Activated CD4-positive, alpha-beta memory T cell treated with anti-CD3 and anti-CD28 coated beads for 36 hours (primary cell): ENCODE measurements at regions not wholly inside any gene's neighbourhood (a gene's known extent, or its start where the extent isn't known, plus 50 kb on each side); places are given as distances from the start of the nearest gene placed in this dataset.

ENCODE experiments used
- CTCF ChIA-PET: fragments of 350-600 bp; sonication (Branson Sonifier 250); formaldehyde crosslinking; loops from one replicate; lab custom pipeline; 2021; ENCODE audit warnings: antibody characterized with exemption, inconsistent platforms; lab: Charles Lee
- POLR2A ChIA-PET: fragments of 350-600 bp; sonication (Branson Sonifier 250); formaldehyde crosslinking; loops from one replicate; lab custom pipeline; 2021; ENCODE audit warnings: antibody characterized with exemption; lab: Charles Lee
- DNase-seq: peaks from one replicate; pipeline ENCODE4 v3.0.0-alpha.2; 2020
- H3K27ac Mint-ChIP-seq: one replicate; pipeline ENCODE4 v1.8.0; 2021; ENCODE audit warnings: mixed read lengths
- H3K27me3 Mint-ChIP-seq: one replicate; pipeline ENCODE4 v1.8.0; 2021; ENCODE audit warnings: mixed read lengths
- H3K36me3 Mint-ChIP-seq: one replicate; pipeline ENCODE4 v1.8.0; 2021; ENCODE audit warnings: mixed read lengths
- H3K4me1 Mint-ChIP-seq: one replicate; pipeline ENCODE4 v1.8.0; 2021; ENCODE audit warnings: low read depth, mixed read lengths
- H3K4me3 Mint-ChIP-seq: one replicate; pipeline ENCODE4 v1.8.0; 2021; ENCODE audit warnings: mild to moderate bottlenecking, mixed read lengths
- H3K9me3 Mint-ChIP-seq: one replicate; pipeline ENCODE4 v1.8.0; 2021; ENCODE audit warnings: mixed read lengths
- intact Hi-C: fragments of 100-400 bp; cut with micrococcal nuclease; formaldehyde crosslinking; loops from one replicate; pipeline ENCODE4 v1.15.1; 2023

DNA sequence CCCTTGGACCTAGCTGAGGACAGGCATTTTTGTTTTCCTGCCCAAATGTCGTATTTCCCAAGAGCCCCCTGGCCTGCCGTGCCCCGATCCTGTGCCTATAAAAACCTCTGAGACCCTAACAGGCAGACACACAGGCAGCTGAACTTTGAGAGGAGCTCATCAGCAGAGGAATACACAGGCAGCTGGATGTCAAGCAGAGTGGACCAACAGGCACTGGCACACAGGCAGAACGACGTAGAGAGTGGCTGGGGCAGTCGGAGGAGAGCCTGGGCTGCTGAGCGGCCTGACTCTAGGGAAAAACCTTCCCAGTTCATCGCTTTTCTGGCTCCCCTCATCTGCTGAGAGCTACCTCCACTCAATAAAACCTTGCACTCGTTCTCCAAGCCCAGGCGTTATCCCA lies 896.1 kb downstream of the PCDH18 start:
- H3K4me3 Mint-ChIP-seq = no peak overlapping the region
- no peaks in the 10 kb centered on the region for H3K27me3 Mint-ChIP-seq
- no peaks in the 10 kb centered on the region for H3K36me3 Mint-ChIP-seq
- no peak overlapping the region for H3K27ac Mint-ChIP-seq
- intact Hi-C loops = no loop called here
- ChIA-PET POLR2A (no interaction called here), CTCF (no interaction called here)
- no peaks in the 10 kb centered on the region for H3K4me1 Mint-ChIP-seq
- H3K9me3 Mint-ChIP-seq = peaks cover 2% of the 10 kb centered on the region
- DNase-seq = no peak

- POLR2A ChIA-PET = no interaction called here
- Mint-ChIP-seq H3K27ac (no peak overlapping the region), H3K4me1 (no peaks in the 10 kb centered on the region), H3K36me3 (no peaks in the 10 kb centered on the region), H3K9me3 (peaks cover 2% of the 10 kb centered on the region), H3K27me3 (no peaks in the 10 kb centered on the region), H3K4me3 (no peak overlapping the region)
- intact Hi-C loops = no loop called here
- CTCF ChIA-PET = no interaction called here
- DNase-seq = no peak
Observed at GRCh38 chr4:136634121-136634520, 898.2 kb downstream of the PCDH18 start.

DNA sequence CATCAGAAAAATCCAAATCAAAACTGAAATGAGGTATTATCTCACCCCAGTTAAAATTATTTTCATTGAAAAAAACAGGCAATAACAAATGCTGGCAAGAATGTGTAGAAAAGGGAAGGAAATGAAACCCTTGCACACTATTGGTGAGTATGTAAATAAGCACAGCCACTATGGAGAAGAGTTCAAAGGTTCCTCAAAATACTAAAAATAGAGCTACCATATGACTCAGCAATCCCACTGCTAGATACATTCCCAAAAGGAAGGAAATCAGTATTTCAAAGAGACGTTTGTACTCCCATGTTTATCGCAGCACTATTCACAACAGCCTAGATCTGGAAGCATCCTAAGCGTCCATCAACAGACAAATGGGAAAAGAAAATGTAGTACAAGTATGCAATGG lies 932.4 kb downstream of the PCDH18 start:
- DNase-seq = no peak
- Mint-ChIP-seq H3K27me3 (no peaks in the 10 kb centered on the region), H3K27ac (no peak overlapping the region), H3K4me1 (no peaks in the 10 kb centered on the region), H3K4me3 (no peak overlapping the region), H3K36me3 (no peaks in the 10 kb centered on the region), H3K9me3 (peaks cover 12% of the 10 kb centered on the region)
- intact Hi-C loops = no loop called here
- ChIA-PET CTCF (no interaction called here), POLR2A (no interaction called here)

- H3K4me3 Mint-ChIP-seq = no peak overlapping the region
- H3K9me3 Mint-ChIP-seq = peaks cover 16% of the 10 kb centered on the region
- no peaks in the 10 kb centered on the region for H3K4me1 Mint-ChIP-seq
- ChIA-PET CTCF (no interaction called here), POLR2A (no interaction called here)
- no peaks in the 10 kb centered on the region for H3K27me3 Mint-ChIP-seq
- intact Hi-C loops = no loop called here
- no peak for DNase-seq
- no peak overlapping the region for H3K27ac Mint-ChIP-seq
- no peaks in the 10 kb centered on the region for H3K36me3 Mint-ChIP-seq
Observed at GRCh38 chr4:136590440-136590839, 941.9 kb downstream of the PCDH18 start.

- CTCF ChIA-PET = no interaction called here
- no peaks in the 10 kb centered on the region for H3K27me3 Mint-ChIP-seq
- no peak overlapping the region for H3K4me3 Mint-ChIP-seq
- no peak overlapping the region for H3K27ac Mint-ChIP-seq
- intact Hi-C loops = no loop called here
- H3K9me3 Mint-ChIP-seq = peaks cover 4% of the 10 kb centered on the region
- no peaks in the 10 kb centered on the region for H3K36me3 Mint-ChIP-seq
- DNase-seq = no peak
- no peaks in the 10 kb centered on the region for H3K4me1 Mint-ChIP-seq
- POLR2A ChIA-PET = no interaction called here
Observed at GRCh38 chr4:136583567-136583966, 948.7 kb downstream of the PCDH18 start.

DNA sequence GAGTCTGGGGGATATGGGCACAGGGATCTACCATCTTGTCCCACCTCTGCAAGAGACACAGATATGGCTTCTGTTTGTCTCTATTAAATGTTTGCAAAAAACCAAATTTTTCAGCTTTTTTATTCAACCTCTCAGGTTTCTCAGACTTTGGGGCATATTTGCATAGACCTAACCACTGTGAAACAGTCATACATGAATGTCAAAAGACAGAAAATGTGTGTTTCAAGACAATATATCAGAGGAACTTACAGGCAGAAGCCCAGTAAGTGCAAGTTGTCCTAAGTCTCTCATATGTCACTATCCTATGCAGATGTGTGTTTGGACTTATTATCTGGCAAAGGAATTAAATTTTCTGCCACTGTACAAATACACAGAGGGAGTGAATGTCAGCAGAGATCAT lies 951.2 kb downstream of the PCDH18 start:
- no peak overlapping the region for H3K27ac Mint-ChIP-seq
- no peaks in the 10 kb centered on the region for H3K4me1 Mint-ChIP-seq
- intact Hi-C loops = no loop called here

GRCh38 chr4:136575146-136575545 lies 957.1 kb downstream of the PCDH18 start:
- no peak overlapping the region for H3K27ac Mint-ChIP-seq
- H3K4me1 Mint-ChIP-seq = no peaks in the 10 kb centered on the region
- H3K27me3 Mint-ChIP-seq = no peaks in the 10 kb centered on the region
- ChIA-PET POLR2A (no interaction called here), CTCF (no interaction called here)
- intact Hi-C loops = no loop called here
- no peaks in the 10 kb centered on the region for H3K36me3 Mint-ChIP-seq
- H3K9me3 Mint-ChIP-seq = peaks cover 3% of the 10 kb centered on the region
- H3K4me3 Mint-ChIP-seq = no peak overlapping the region
- DNase-seq = no peak

More for the DNA sequence above, 951.2 kb downstream of the PCDH18 start:
- Mint-ChIP-seq H3K27me3 (no peaks in the 10 kb centered on the region), H3K4me3 (no peak overlapping the region), H3K36me3 (no peaks in the 10 kb centered on the region), H3K9me3 (peaks cover 4% of the 10 kb centered on the region)
- CTCF ChIA-PET = no interaction called here
- no peak for DNase-seq
- POLR2A ChIA-PET = no interaction called here

DNA sequence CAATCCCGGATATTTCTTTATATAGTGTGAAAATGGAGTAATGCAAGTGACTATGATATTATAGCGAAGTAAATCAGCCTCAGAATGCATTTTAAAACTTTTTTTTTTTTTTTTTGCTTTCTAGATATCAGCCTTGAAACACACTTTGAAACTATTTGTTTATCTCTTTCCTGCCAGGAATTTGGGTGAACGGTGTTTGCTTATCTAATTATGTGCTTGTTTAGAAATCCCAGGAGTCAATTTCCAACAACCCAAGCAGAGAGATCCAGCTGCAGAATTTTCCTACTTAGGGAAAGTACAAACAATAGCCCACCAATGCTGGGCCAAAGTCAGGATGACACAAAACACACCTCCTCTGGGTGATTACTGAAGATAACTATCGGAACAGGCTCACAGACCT lies 958.8 kb downstream of the PCDH18 start:
- POLR2A ChIA-PET = no interaction called here
- no peak overlapping the region for H3K27ac Mint-ChIP-seq
- no peaks in the 10 kb centered on the region for H3K36me3 Mint-ChIP-seq
- no peaks in the 10 kb centered on the region for H3K4me1 Mint-ChIP-seq
- H3K9me3 Mint-ChIP-seq = peaks cover 3% of the 10 kb centered on the region
- no peaks in the 10 kb centered on the region for H3K27me3 Mint-ChIP-seq
- no peak overlapping the region for H3K4me3 Mint-ChIP-seq
- CTCF ChIA-PET = no interaction called here
- DNase-seq = no peak
- intact Hi-C loops = no loop called here

DNA sequence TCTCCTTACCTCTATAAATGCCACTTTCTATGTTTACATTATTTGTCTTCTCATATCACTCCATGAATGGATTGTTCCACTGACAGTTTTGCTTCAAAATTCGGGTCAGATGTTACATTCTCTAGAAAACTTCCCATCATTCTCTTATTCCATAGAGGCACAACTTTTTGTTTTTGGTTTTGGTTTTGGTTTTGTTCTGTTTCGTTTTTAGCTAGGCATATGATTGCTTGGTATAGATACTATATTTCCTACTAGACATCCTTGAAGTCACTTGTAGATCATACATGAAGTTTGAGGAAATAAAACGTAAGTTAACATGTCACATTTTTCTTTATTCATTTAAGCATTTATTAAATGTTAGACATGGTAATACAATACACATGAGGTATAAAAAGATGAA lies 961.0 kb downstream of the PCDH18 start:
- Mint-ChIP-seq H3K27ac (no peak overlapping the region), H3K4me1 (no peaks in the 10 kb centered on the region), H3K27me3 (no peaks in the 10 kb centered on the region), H3K9me3 (peaks cover 9% of the 10 kb centered on the region), H3K4me3 (no peak overlapping the region), H3K36me3 (no peaks in the 10 kb centered on the region)
- POLR2A ChIA-PET = no interaction called here
- DNase-seq = no peak
- CTCF ChIA-PET = no interaction called here
- intact Hi-C loops = no loop called here

GRCh38 chr4:136562834-136563233 lies 969.5 kb downstream of the PCDH18 start:
- DNase-seq = no peak
- H3K27ac Mint-ChIP-seq = no peak overlapping the region
- H3K4me3 Mint-ChIP-seq = no peak overlapping the region
- ChIA-PET POLR2A (no interaction called here), CTCF (no interaction called here)
- H3K9me3 Mint-ChIP-seq = peaks cover 10% of the 10 kb centered on the region
- intact Hi-C loops = no loop called here
- H3K27me3 Mint-ChIP-seq = no peaks in the 10 kb centered on the region
- no peaks in the 10 kb centered on the region for H3K4me1 Mint-ChIP-seq
- no peaks in the 10 kb centered on the region for H3K36me3 Mint-ChIP-seq

DNA sequence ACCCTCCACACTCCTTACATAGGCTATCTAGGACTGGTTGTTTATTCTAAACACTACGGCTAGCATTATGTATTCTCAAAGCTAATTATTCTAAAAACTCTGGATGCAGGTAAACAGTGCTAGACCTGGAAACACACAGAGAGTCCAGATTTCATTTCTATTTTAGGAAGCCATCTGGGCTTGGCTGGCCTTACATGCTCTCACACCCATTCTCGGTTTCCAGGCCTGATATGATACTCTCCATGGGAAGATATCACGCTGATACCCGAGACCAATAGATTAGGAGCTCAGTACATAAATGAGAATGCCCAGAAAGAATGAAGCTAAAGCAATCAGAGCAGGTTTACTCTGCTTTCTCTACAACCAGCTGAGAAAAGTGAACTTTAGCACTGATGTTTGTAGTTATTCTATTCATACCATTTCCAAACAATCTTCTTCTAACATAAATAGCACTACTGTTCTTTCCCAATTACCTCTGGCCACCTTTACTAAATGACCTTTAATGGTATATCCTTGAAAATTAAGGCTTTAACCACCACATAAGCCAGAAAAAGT lies 973.3 kb downstream of the PCDH18 start:
- ChIA-PET POLR2A (no interaction called here), CTCF (no interaction called here)
- Mint-ChIP-seq H3K4me3 (no peak overlapping the region), H3K4me1 (no peaks in the 10 kb centered on the region), H3K9me3 (no peaks in the 10 kb centered on the region), H3K27me3 (no peaks in the 10 kb centered on the region), H3K36me3 (no peaks in the 10 kb centered on the region), H3K27ac (no peak overlapping the region)
- intact Hi-C loops = no loop called here
- no peak for DNase-seq

DNA sequence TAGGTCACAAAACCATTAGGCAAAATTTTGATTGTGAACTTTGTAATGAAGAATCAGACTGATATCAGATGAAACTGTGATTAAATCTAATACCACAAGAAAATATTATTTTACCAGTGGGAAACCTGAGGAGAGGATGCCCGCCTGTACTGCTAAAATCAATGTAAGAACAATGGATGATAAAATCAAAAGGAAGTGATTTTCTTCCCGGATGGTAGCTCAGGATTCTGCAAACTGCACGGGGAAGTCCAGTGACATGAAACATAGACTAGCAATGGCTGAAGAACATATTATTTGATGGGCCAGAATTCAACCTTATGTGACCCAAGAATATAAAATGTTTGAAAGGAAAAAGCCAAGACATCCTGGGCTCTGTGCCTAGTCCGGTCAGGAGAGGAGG lies 974.9 kb downstream of the PCDH18 start:
- H3K4me1 Mint-ChIP-seq = no peaks in the 10 kb centered on the region
- H3K9me3 Mint-ChIP-seq = no peaks in the 10 kb centered on the region
- DNase-seq = no peak
- no peak overlapping the region for H3K27ac Mint-ChIP-seq
- POLR2A ChIA-PET = no interaction called here
- intact Hi-C loops = no loop called here
- no peaks in the 10 kb centered on the region for H3K27me3 Mint-ChIP-seq
- H3K36me3 Mint-ChIP-seq = no peaks in the 10 kb centered on the region
- H3K4me3 Mint-ChIP-seq = no peak overlapping the region
- CTCF ChIA-PET = no interaction called here

- H3K9me3 Mint-ChIP-seq = peaks cover 12% of the 10 kb centered on the region
- ChIA-PET POLR2A (no interaction called here), CTCF (no interaction called here)
- no peak overlapping the region for H3K27ac Mint-ChIP-seq
- no peaks in the 10 kb centered on the region for H3K27me3 Mint-ChIP-seq
- no peaks in the 10 kb centered on the region for H3K36me3 Mint-ChIP-seq
- intact Hi-C loops = no loop called here
- no peak overlapping the region for H3K4me3 Mint-ChIP-seq
- DNase-seq = no peak
- H3K4me1 Mint-ChIP-seq = no peaks in the 10 kb centered on the region
Observed at GRCh38 chr4:136554033-136554432, 978.3 kb downstream of the PCDH18 start.
